ENCODE measurements at regions not wholly inside any gene's neighbourhood (a gene's known extent, or its start where the extent isn't known, plus 50 kb on each side); places are given as distances from the start of the nearest gene placed in this dataset.

- Histone ChIP-seq H3K4me1 (ENCODE audit: insufficient read depth, low read length) (no peaks in the 10 kb centered on the region; the same call in 1 of the 2 replicates), H3K4ac (ENCODE audit: low read depth, low read length) (no peak overlapping the region), H4K20me1 (ENCODE audit: control insufficient read depth, insufficient read depth, insufficient read length) (no peaks in the 10 kb centered on the region), H3K9ac (ENCODE audit: extremely low read depth, insufficient read length, low read length) (no peak overlapping the region), H2BK20ac (ENCODE audit: low read depth, low read length, poor library complexity, severe bottlenecking) (no peak overlapping the region), H2BK15ac (ENCODE audit: low read depth, low read length) (no peak overlapping the region), H3K27me3 (ENCODE audit: insufficient read depth, low read length) (no peaks in the 10 kb centered on the region), H3K4me2 (ENCODE audit: insufficient read depth, insufficient read length, low read length) (no peak overlapping the region), H3K18ac (ENCODE audit: insufficient read length, low read depth, low read length) (no peak overlapping the region), H2AK5ac (ENCODE audit: insufficient read length, low read length) (no peak overlapping the region), H2BK120ac (ENCODE audit: low read depth, low read length, poor library complexity, severe bottlenecking) (no peak overlapping the region), H4K8ac (replicated peaks; ENCODE audit: insufficient read length, low read depth, low read length) (no peak overlapping the region), H3K79me2 (ENCODE audit: insufficient read depth, low read length) (no peaks in the 10 kb centered on the region), H3T11ph (ENCODE audit: low read length) (no peak overlapping the region), H3K79me1 (ENCODE audit: insufficient read depth, low read depth, low read length, poor library complexity, severe bottlenecking) (no peaks in the 10 kb centered on the region), H2AFZ (ENCODE audit: low read length) (no peak overlapping the region), H3K27ac (ENCODE audit: insufficient read length, low read depth, low read length) (no peak overlapping the region), H3K23ac (ENCODE audit: insufficient read length, low read depth, low read length) (no peak overlapping the region), H3K23me2 (ENCODE audit: insufficient read length, low read depth, low read length, poor library complexity, severe bottlenecking) (no peaks in the 10 kb centered on the region), H2BK12ac (ENCODE audit: insufficient read length, low read depth, low read length) (no peak overlapping the region), H4K91ac (ENCODE audit: insufficient read length, low read depth, low read length) (no peak overlapping the region), H3K56ac (ENCODE audit: insufficient read length, low read depth, low read length) (no peak overlapping the region), H4K5ac (ENCODE audit: insufficient read length, low read depth, low read length) (no peak overlapping the region), H3K14ac (ENCODE audit: insufficient read depth, low read length) (no peak overlapping the region), H2BK5ac (ENCODE audit: insufficient read length, low read length) (no peak overlapping the region), H3K9me3 (ENCODE audit: control insufficient read depth, low read depth, low read length) (no peaks in the 10 kb centered on the region)
- no peak for TF ChIP-seq CTCF (conservative IDR thresholded peaks at IDR 0.05)
- H3K27ac Mint-ChIP-seq = no peak overlapping the region
- no peaks in the 10 kb centered on the region for H3K4me1 Mint-ChIP-seq
- no peak overlapping the region for H3K4me3 Mint-ChIP-seq
- H3K27me3 Mint-ChIP-seq (ENCODE audit: low read depth) = no peaks in the 10 kb centered on the region
- DNase-seq = no peak
- no CpG with 5 or more reads among the region's 3 CpGs for WGBS (ENCODE audit: extremely low coverage, insufficient read length, low lambda C conversion rate)
- peaks cover 2 to 3% of the 10 kb centered on the region in 2 experiments for H3K9me3 Mint-ChIP-seq
- peaks cover 0 to 3% (median 1%) of the 10 kb centered on the region in 3 experiments; a peak in 2 of 7 replicates for H3K36me3 Mint-ChIP-seq (ENCODE audit: insufficient read depth in 1 of 3, low read depth in 3 of 3)
Observed at GRCh38 chr15:35907511-35907910, 361.5 kb upstream of the DPH6 start.

All from H9 (cell line).